GM12878 (cell line): ENCODE measurements at regions not wholly inside any gene's neighbourhood (a gene's known extent, or its start where the extent isn't known, plus 50 kb on each side); places are given as distances from the start of the nearest gene placed in this dataset.

Source experiments
- ATAC-seq: fragments of 200-7000 bp; cut with Tn5 transposase; 3 replicates; pipeline ENCODE4 v1.9.1; 2020; ENCODE audit warnings: mild to moderate bottlenecking, moderate library complexity
- BruUV-seq: library from RNA; stranded (reverse); fragments of 400-500 nt; replicated peaks from 2 replicates; lab custom pipeline; 2021; lab: Mats Ljungman, UMichigan
- CTCF ChIA-PET: fragments of 300-600 bp; sonication (Branson Sonifier 250); formaldehyde crosslinking; extraction: SDS; loops from one replicate; lab custom pipeline; 2021; ENCODE audit warnings: inconsistent platforms; lab: Yijun Ruan, JAX
- POLR2A ChIA-PET: fragments of 350-600 bp; formaldehyde crosslinking; extraction: SDS; loops from one replicate; lab custom pipeline; 2021; ENCODE audit warnings: inconsistent platforms; lab: Charles Lee
- RAD21 ChIA-PET: fragments of 300-600 bp; sonication (Branson Sonifier 250); formaldehyde crosslinking; loops from one replicate; lab custom pipeline; 2023; ENCODE audit warnings: antibody characterized with exemption; ENCODE audit not compliant: unreplicated experiment; lab: Charles Lee
- SMC1A ChIA-PET: fragments of 300-600 bp; sonication (Branson Sonifier 250); formaldehyde crosslinking; loops from one replicate; lab custom pipeline; 2023; ENCODE audit not compliant: unreplicated experiment, uncharacterized antibody; lab: Charles Lee
- DNase-seq: peaks from one replicate; pipeline ENCODE4 v3.0.0-alpha.2; 2011; ENCODE audit warnings: low read depth, low spot score
- FAIRE-seq: peaks from 3 replicates; lab custom pipeline; 2011; peaks lifted over from hg19 to GRCh38; lab: Jason Lieb, UNC
- H2AFZ ChIP-seq: 2 replicates; pipeline ENCODE4 v1.6.0; 2011; ENCODE audit warnings: low read depth, low read length, control low read depth; ENCODE audit not compliant: control insufficient read depth
- H3K27ac ChIP-seq: 2 replicates; pipeline ENCODE4 v1.5.1; 2011; ENCODE audit warnings: control low read depth; ENCODE audit not compliant: control insufficient read depth, insufficient read depth
- H3K27me3 ChIP-seq, 2 experiments: replicated peaks in 1 of 2; 2 replicates each; pipeline versions ENCODE4 v1.6.0 to v1.6.1; 2011; ENCODE audit warnings: low read length in 1 of 2; ENCODE audit not compliant: control insufficient read depth in 2 of 2, insufficient read depth in 2 of 2
- H3K36me3 ChIP-seq, 2 experiments: 2 replicates each; pipeline ENCODE4 v1.5.1; 2011; ENCODE audit warnings: low read length in 1 of 2; ENCODE audit not compliant: control insufficient read depth in 2 of 2, insufficient read depth in 2 of 2
- H3K4me1 ChIP-seq: 2 replicates; pipeline ENCODE4 v1.6.1; 2011; ENCODE audit warnings: mild to moderate bottlenecking, low read length, moderate library complexity, mixed read lengths; ENCODE audit not compliant: control insufficient read depth, insufficient read depth
- H3K4me2 ChIP-seq: 2 replicates; pipeline ENCODE4 v1.6.0; 2011; ENCODE audit warnings: control low read depth; ENCODE audit not compliant: control insufficient read depth, insufficient read depth
- H3K4me3 ChIP-seq: fragments of 200-600 bp; sonication (generic); 2 replicates; pipeline ENCODE4 v1.5.1; 2016
- H3K79me2 ChIP-seq: 2 replicates; pipeline ENCODE4 v1.6.0; 2011; ENCODE audit warnings: low read length; ENCODE audit not compliant: control insufficient read depth, insufficient read depth
- H3K9ac ChIP-seq: 2 replicates; pipeline ENCODE4 v1.8.0; 2011; ENCODE audit warnings: low read length, control low read depth, mixed read lengths; ENCODE audit not compliant: control insufficient read depth, insufficient read depth
- H3K9me3 ChIP-seq: replicated peaks from 3 replicates; pipeline ENCODE4 v1.5.1; 2011; ENCODE audit warnings: mild to moderate bottlenecking, low read length; ENCODE audit not compliant: control insufficient read depth, insufficient read depth
- H4K20me1 ChIP-seq: 2 replicates; pipeline ENCODE4 v1.6.0; 2011; ENCODE audit not compliant: control insufficient read depth, insufficient read depth
- BACH1 ChIP-seq: fragments of 450-650 bp; IDR thresholded peaks from 2 replicates; pipeline ENCODE4 v1.6.1; 2017; ENCODE audit warnings: mild to moderate bottlenecking, borderline replicate concordance
- E2F8 ChIP-seq: fragments of 450-650 bp; IDR thresholded peaks from 2 replicates; pipeline ENCODE4 v1.6.1; 2018; ENCODE audit warnings: mild to moderate bottlenecking, low read depth, moderate library complexity; ENCODE audit not compliant: partially characterized antibody
- EGR1 ChIP-seq, 2 experiments: IDR thresholded peaks; 1 replicate in 1 of 2; 2 replicates in 1 of 2; pipeline ENCODE4 v1.6.1; 2011 to 2012; ENCODE audit warnings: low read depth in 2 of 2, low read length in 2 of 2, borderline replicate concordance in 1 of 2, mild to moderate bottlenecking in 1 of 2, moderate library complexity in 1 of 2
- ESRRA ChIP-seq: IDR thresholded peaks from 2 replicates; pipeline ENCODE4 v1.6.1; 2012; ENCODE audit warnings: mild to moderate bottlenecking, low read length, improper control_type of control experiment
- KDM1A ChIP-seq: fragments of 200-600 bp; sonication (generic); IDR thresholded peaks from 2 replicates; pipeline ENCODE4 v1.6.1; 2016; ENCODE audit warnings: borderline replicate concordance
- NFIC ChIP-seq: IDR thresholded peaks from 2 replicates; pipeline ENCODE4 v1.6.1; 2012; ENCODE audit warnings: low read depth, mild to moderate bottlenecking, inconsistent platforms, low read length, moderate library complexity
- NFYB ChIP-seq: IDR thresholded peaks from 2 replicates; pipeline ENCODE4 v1.6.1; 2011; ENCODE audit warnings: low read depth, mild to moderate bottlenecking, low read length, improper control_type of control experiment, moderate library complexity; ENCODE audit not compliant: insufficient read depth
- NR2C1 ChIP-seq: fragments of 450-650 bp; IDR thresholded peaks from 2 replicates; pipeline ENCODE4 v1.6.1; 2017; ENCODE audit warnings: antibody characterized with exemption, mild to moderate bottlenecking, moderate library complexity
- REST ChIP-seq: IDR thresholded peaks from 2 replicates; pipeline ENCODE4 v1.6.1; 2012; ENCODE audit warnings: mild to moderate bottlenecking, low read depth, low read length
- SMAD1 ChIP-seq: fragments of 450-650 bp; IDR thresholded peaks from 2 replicates; pipeline ENCODE4 v1.6.1; 2018; ENCODE audit warnings: mild to moderate bottlenecking, low read depth; ENCODE audit not compliant: partially characterized antibody
- USF2 ChIP-seq: IDR thresholded peaks from 2 replicates; pipeline ENCODE4 v1.6.1; 2011; ENCODE audit warnings: low read depth, low read length, improper control_type of control experiment, borderline replicate concordance
- WGBS: methylation state at CpG from one replicate; pipeline ENCODE4 v1.1.6; 2016; ENCODE audit warnings: low lambda C conversion rate; ENCODE audit not compliant: insufficient replicate concordance, insufficient coverage; ENCODE audit errors: missing lambda C conversion rate; 5-methylcytosine and 5-hydroxymethylcytosine counted together
- in situ Hi-C: fragments of 300-500 bp; cut with MboI; formaldehyde crosslinking; loops from 9 replicates; pipeline ENCODE4 v1.14.3; 2018; ENCODE audit warnings: mixed read lengths
- intact Hi-C: fragments of 100-400 bp; cut with micrococcal nuclease; formaldehyde crosslinking; loops from one replicate; pipeline ENCODE4 v1.14.2; 2022; ENCODE audit not compliant: unreplicated experiment
- TF ChIP-seq, protein P1 (sequence below): IDR thresholded peaks from 2 replicates; pipeline ENCODE4 v1.6.1; 2011; ENCODE audit warnings: mild to moderate bottlenecking, low read depth, low read length, moderate library complexity; ENCODE audit not compliant: insufficient replicate concordance
- TF ChIP-seq, protein P2 (sequence below): fragments of 450-650 bp; IDR thresholded peaks from 2 replicates; pipeline ENCODE4 v1.6.1; 2017; ENCODE audit warnings: low read depth, mild to moderate bottlenecking, moderate library complexity

GRCh38 chr17:72477491-72477890, 356.7 kb downstream of the SOX9 start:
- no peak overlapping the region for H3K4me3 ChIP-seq
- H3K9ac ChIP-seq = no peak overlapping the region
- H3K36me3 ChIP-seq = no peaks in the 10 kb centered on the region
- FAIRE-seq = no peak
- no peak for ATAC-seq
- BruUV-seq = no TSS peak
- ChIA-PET POLR2A (interaction anchor here (1.0 kb wide), 1 partner anchor 14 kb away, joined by 4 read pairs; no protein-coding TSS in a partner anchor), SMC1A (interaction anchor here (1.3 to 2.2 kb wide), 4 partner anchors 9 to 56 kb away, joined by 4 to 6 read pairs (median 5); no protein-coding TSS in a partner anchor), CTCF (interaction anchor here (1.8 to 3.7 kb wide), 3 partner anchors 10 to 33 kb away, joined by 3 to 10 read pairs (median 4); no protein-coding TSS in a partner anchor), RAD21 (interaction anchor here (0.6 to 2.0 kb wide), 2 partner anchors 9 to 55 kb away, joined by 3 to 5 read pairs; no protein-coding TSS in a partner anchor)
- DNase-seq = no peak
- no peaks in the 10 kb centered on the region for H4K20me1 ChIP-seq
- H3K4me2 ChIP-seq = no peak overlapping the region
- H3K27ac ChIP-seq = no peak overlapping the region
- no peak overlapping the region for H2AFZ ChIP-seq
- intact Hi-C loops = no loop called here
- peaks cover 2% of the 10 kb centered on the region; the same call in 2 of the 3 replicates for H3K9me3 ChIP-seq
- WGBS = 98% methylated on average over 8 of the region's 8 CpGs
- no peaks in the 10 kb centered on the region for H3K79me2 ChIP-seq
- H3K4me1 ChIP-seq = no peaks in the 10 kb centered on the region
- no peaks in the 10 kb centered on the region for H3K27me3 ChIP-seq
- in situ Hi-C loops = no loop called here
- TF ChIP-seq REST (no peak), NFIC (no peak), USF2 (no peak), BACH1 (no peak), EGR1 (IDR thresholded peaks at IDR 0.05; ENCODE audit: borderline replicate concordance in 1 of 2, low read depth in 2 of 2, low read length in 2 of 2) (no peak), E2F8 (no peak), ESRRA (no peak), NR2C1 (no peak), NFYB (no peak), KDM1A (no peak), SMAD1 (no peak)
- TF ChIP-seq, protein P1, sequence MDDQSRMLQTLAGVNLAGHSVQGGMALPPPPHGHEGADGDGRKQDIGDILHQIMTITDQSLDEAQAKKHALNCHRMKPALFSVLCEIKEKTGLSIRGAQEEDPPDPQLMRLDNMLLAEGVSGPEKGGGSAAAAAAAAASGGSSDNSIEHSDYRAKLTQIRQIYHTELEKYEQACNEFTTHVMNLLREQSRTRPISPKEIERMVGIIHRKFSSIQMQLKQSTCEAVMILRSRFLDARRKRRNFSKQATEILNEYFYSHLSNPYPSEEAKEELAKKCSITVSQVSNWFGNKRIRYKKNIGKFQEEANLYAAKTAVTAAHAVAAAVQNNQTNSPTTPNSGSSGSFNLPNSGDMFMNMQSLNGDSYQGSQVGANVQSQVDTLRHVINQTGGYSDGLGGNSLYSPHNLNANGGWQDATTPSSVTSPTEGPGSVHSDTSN = no peak
- TF ChIP-seq, protein P2, sequence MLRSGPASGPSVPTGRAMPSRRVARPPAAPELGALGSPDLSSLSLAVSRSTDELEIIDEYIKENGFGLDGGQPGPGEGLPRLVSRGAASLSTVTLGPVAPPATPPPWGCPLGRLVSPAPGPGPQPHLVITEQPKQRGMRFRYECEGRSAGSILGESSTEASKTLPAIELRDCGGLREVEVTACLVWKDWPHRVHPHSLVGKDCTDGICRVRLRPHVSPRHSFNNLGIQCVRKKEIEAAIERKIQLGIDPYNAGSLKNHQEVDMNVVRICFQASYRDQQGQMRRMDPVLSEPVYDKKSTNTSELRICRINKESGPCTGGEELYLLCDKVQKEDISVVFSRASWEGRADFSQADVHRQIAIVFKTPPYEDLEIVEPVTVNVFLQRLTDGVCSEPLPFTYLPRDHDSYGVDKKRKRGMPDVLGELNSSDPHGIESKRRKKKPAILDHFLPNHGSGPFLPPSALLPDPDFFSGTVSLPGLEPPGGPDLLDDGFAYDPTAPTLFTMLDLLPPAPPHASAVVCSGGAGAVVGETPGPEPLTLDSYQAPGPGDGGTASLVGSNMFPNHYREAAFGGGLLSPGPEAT = no peak
